K562 (cell line): ENCODE measurements at regions not wholly inside any gene's neighbourhood (a gene's known extent, or its start where the extent isn't known, plus 50 kb on each side); places are given as distances from the start of the nearest gene placed in this dataset.

Experiments used
- COPS2 ChIP-seq: fragments of 450-650 bp; conservative IDR thresholded peaks from 2 replicates; pipeline ENCODE4 v1.6.1; 2016; ENCODE audit warnings: mild to moderate bottlenecking, moderate library complexity
- ERF ChIP-seq: fragments of 450-650 bp; formaldehyde crosslinking; IDR thresholded peaks from 2 replicates; pipeline ENCODE4 v1.4.0; 2020; ENCODE audit warnings: mild to moderate bottlenecking, mixed read lengths
- GABPB2 ChIP-seq: fragments of 250-450 bp; sonication (Bioruptor Pico); conservative IDR thresholded peaks from 2 replicates; pipeline ENCODE4 v1.5.1; 2021; ENCODE audit warnings: mild to moderate bottlenecking
- HCFC1 ChIP-seq: IDR thresholded peaks from 2 replicates; pipeline ENCODE4 v1.6.1; 2012; ENCODE audit warnings: low read depth, low read length, improper control_type of control experiment
- HDAC6 ChIP-seq: IDR thresholded peaks from 2 replicates; pipeline ENCODE4 v1.6.1; 2012; ENCODE audit warnings: low read depth, mild to moderate bottlenecking, control low read depth, inconsistent platforms, low read length, moderate library complexity
- MYC ChIP-seq, 2 experiments: fragments of 250-450 bp in 1 of 2; sonication (Bioruptor Pico) in 1 of 2; IDR thresholded peaks; 2 replicates each; pipeline versions ENCODE4 v1.5.1 to v1.6.1; 2012 to 2021; ENCODE audit warnings: low read depth in 2 of 2, borderline replicate concordance in 1 of 2, improper control_type of control experiment in 1 of 2, low read length in 1 of 2, mild to moderate bottlenecking in 1 of 2, moderate library complexity in 1 of 2
- NCOR1 ChIP-seq: fragments of 450-650 bp; IDR thresholded peaks from 2 replicates; pipeline ENCODE4 v1.6.1; 2016; ENCODE audit warnings: mild to moderate bottlenecking, moderate library complexity
- NR2F6 ChIP-seq: fragments of 450-650 bp; formaldehyde crosslinking; IDR thresholded peaks from 2 replicates; pipeline ENCODE4 v1.4.0; 2020; ENCODE audit warnings: mild to moderate bottlenecking
- PKNOX1 ChIP-seq: fragments of 450-650 bp; IDR thresholded peaks from 2 replicates; pipeline ENCODE4 v1.6.1; 2016
- PTBP1 ChIP-seq: fragments of 200-400 bp; formaldehyde crosslinking; IDR thresholded peaks from 2 replicates; pipeline ENCODE4 v1.6.1; 2017; ENCODE audit warnings: low read depth, low read length
- UBTF ChIP-seq, 2 experiments: IDR thresholded peaks; 2 replicates each; pipeline ENCODE4 v1.6.1; 2012; ENCODE audit warnings: improper control_type of control experiment in 2 of 2, low read depth in 2 of 2, low read length in 2 of 2, borderline replicate concordance in 1 of 2
- XRCC5 ChIP-seq: fragments of 200-400 bp; formaldehyde crosslinking; IDR thresholded peaks from 2 replicates; pipeline ENCODE4 v1.6.1; 2017; ENCODE audit warnings: low read depth, mild to moderate bottlenecking, low read length
- ZBTB40 ChIP-seq, 2 experiments: fragments of 450-650 bp in 1 of 2; sonication (generic) in 1 of 2; formaldehyde crosslinking in 1 of 2; IDR thresholded peaks; 2 replicates each; pipeline versions ENCODE4 v1.7.1 to v1.9.0; 2016 to 2022; ENCODE audit warnings: inconsistent platforms in 1 of 2, mild to moderate bottlenecking in 1 of 2, missing genetic modification reagents in 1 of 2
- ZNF124 ChIP-seq: sonication (generic); formaldehyde crosslinking; IDR thresholded peaks from 2 replicates; pipeline ENCODE4 v1.8.1; 2022; ENCODE audit warnings: missing genetic modification reagents
- ZNF766 ChIP-seq: fragments of 200-800 bp; sonication (Bioruptor generic); conservative IDR thresholded peaks from 2 replicates; pipeline ENCODE4 v1.6.1; 2016; ENCODE audit warnings: missing genetic modification characterization, missing compliant biosample characterization
- ZNF785 ChIP-seq: fragments of 250-450 bp; sonication (Bioruptor Pico); IDR thresholded peaks from 2 replicates; pipeline ENCODE4 v1.4.0; 2020; ENCODE audit warnings: mild to moderate bottlenecking

- TF ChIP-seq ZBTB40 (IDR thresholded peaks at IDR 0.05) = no peak
- no peak for TF ChIP-seq ZBTB40 (CRISPR knock-in tag; IDR thresholded peaks at IDR 0.05)
- TF ChIP-seq HDAC6 = no peak
- no peak for TF ChIP-seq ERF (CRISPR knock-in tag)
- no peak for TF ChIP-seq ZNF785
- TF ChIP-seq PKNOX1 = no peak
- no peak for TF ChIP-seq UBTF (IDR thresholded peaks at IDR 0.05; ENCODE audit: borderline replicate concordance in 1 of 2, low read depth in 2 of 2, low read length in 2 of 2)
- no peak for TF ChIP-seq ZNF124 (CRISPR knock-in tag)
- peak; percentile 63; the same call in 1 of the 2 replicates for TF ChIP-seq ZNF766 (CRISPR knock-in tag)
- no peak for TF ChIP-seq XRCC5
- TF ChIP-seq PTBP1 = no peak
- TF ChIP-seq MYC (IDR thresholded peaks at IDR 0.05; ENCODE audit: low read depth, low read length) = no peak
- TF ChIP-seq MYC (CRISPR knock-in tag; IDR thresholded peaks at IDR 0.05; ENCODE audit: borderline replicate concordance, low read depth) = no peak
- no peak for TF ChIP-seq COPS2
- TF ChIP-seq HCFC1 = peak; percentile 25; the same call in 1 of the 2 replicates
- TF ChIP-seq GABPB2 (CRISPR knock-in tag) = no peak
- TF ChIP-seq NCOR1 = no peak
- no peak for TF ChIP-seq NR2F6
These were observed 219.1 kb upstream of the ZC3H12A start (continued) for GRCh38 chr1:37255136-37255795.
